Ovary (tissue), 3 donors: ENCODE measurements at regions not wholly inside any gene's neighbourhood (a gene's known extent, or its start where the extent isn't known, plus 50 kb on each side); places are given as distances from the start of the nearest gene placed in this dataset.

Source experiments
- POLR2A ChIP-seq: fragments of 450-650 bp; IDR thresholded peaks from one replicate; pipeline ENCODE4 v1.6.1; 2017; ENCODE audit warnings: antibody characterized with exemption, mild to moderate bottlenecking, moderate library complexity
- TF ChIP-seq, protein P1 (sequence below), 3 donors: fragments of 450-650 bp in 2 of 3; fragments of 200-600 bp in 1 of 3; IDR thresholded peaks; one replicate each; pipeline versions ENCODE4 v1.5.1 to v1.8.0; 2016 to 2022; ENCODE audit warnings: antibody characterized with exemption in 3 of 3, mild to moderate bottlenecking in 1 of 3
- donor health status: DM: no; HTN: no; CAD: no.

DNA sequence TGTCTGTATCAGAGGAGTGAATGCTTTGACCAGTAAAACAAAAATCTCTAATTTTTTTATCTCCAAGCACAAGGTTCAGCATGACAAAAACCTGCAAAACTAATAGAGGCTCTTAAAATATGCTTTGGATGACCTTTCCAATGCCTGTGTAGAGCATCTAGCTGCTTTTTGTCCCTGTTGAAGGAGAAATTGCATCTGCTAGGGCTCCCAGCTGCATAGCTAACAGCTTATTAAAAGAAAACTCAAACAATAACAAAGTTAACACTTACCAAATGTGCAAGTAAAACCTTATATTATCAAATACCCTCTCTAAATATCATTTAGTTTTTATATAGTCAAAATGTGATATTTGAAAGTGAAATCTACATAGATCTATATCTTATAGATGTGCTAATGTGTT is 378.6 kb downstream of the CD109 start:
- TF ChIP-seq, protein P1, sequence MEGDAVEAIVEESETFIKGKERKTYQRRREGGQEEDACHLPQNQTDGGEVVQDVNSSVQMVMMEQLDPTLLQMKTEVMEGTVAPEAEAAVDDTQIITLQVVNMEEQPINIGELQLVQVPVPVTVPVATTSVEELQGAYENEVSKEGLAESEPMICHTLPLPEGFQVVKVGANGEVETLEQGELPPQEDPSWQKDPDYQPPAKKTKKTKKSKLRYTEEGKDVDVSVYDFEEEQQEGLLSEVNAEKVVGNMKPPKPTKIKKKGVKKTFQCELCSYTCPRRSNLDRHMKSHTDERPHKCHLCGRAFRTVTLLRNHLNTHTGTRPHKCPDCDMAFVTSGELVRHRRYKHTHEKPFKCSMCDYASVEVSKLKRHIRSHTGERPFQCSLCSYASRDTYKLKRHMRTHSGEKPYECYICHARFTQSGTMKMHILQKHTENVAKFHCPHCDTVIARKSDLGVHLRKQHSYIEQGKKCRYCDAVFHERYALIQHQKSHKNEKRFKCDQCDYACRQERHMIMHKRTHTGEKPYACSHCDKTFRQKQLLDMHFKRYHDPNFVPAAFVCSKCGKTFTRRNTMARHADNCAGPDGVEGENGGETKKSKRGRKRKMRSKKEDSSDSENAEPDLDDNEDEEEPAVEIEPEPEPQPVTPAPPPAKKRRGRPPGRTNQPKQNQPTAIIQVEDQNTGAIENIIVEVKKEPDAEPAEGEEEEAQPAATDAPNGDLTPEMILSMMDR (IDR thresholded peaks at IDR 0.05), result no peak
- no peak for TF ChIP-seq POLR2A
